ENCODE measurements at regions not wholly inside any gene's neighbourhood (a gene's known extent, or its start where the extent isn't known, plus 50 kb on each side); places are given as distances from the start of the nearest gene placed in this dataset.

GRCh38 chr6:150777736-150778135 lies 87.8 kb upstream of the MTHFD1L start:
- TF ChIP-seq CTCF (IDR thresholded peaks at IDR 0.05) (no peak), ZFX (IDR thresholded peaks at IDR 0.05; ENCODE audit: borderline replicate concordance) (no peak)
